ENCODE measurements at regions not wholly inside any gene's neighbourhood (a gene's known extent, or its start where the extent isn't known, plus 50 kb on each side); places are given as distances from the start of the nearest gene placed in this dataset.

GRCh38 chr11:103798446-103798845, 238.0 kb upstream of the DDI1 start:
- DNase-seq (ENCODE audit: low read depth), result no peak
- no peak for TF ChIP-seq CTCF (IDR thresholded peaks at IDR 0.05; ENCODE audit: control insufficient read depth, extremely low read depth, insufficient read depth)
- H3K4me3 ChIP-seq (ENCODE audit: low read depth, low read length), result no peak overlapping the region

GRCh38 chr11:103800406-103801114, 235.9 kb upstream of the DDI1 start:
- DNase-seq (ENCODE audit: low read depth), result no peak
- no peak overlapping the region for H3K4me3 ChIP-seq (ENCODE audit: low read depth, low read length)
- no peak for TF ChIP-seq CTCF (IDR thresholded peaks at IDR 0.05; ENCODE audit: control insufficient read depth, extremely low read depth, insufficient read depth)

- no peak for TF ChIP-seq CTCF (IDR thresholded peaks at IDR 0.05; ENCODE audit: control insufficient read depth, extremely low read depth, insufficient read depth)
- no peak for DNase-seq (ENCODE audit: low read depth)
- H3K4me3 ChIP-seq (ENCODE audit: low read depth, low read length), result no peak overlapping the region
Observed at GRCh38 chr11:103803062-103803461, 233.4 kb upstream of the DDI1 start.

DNA sequence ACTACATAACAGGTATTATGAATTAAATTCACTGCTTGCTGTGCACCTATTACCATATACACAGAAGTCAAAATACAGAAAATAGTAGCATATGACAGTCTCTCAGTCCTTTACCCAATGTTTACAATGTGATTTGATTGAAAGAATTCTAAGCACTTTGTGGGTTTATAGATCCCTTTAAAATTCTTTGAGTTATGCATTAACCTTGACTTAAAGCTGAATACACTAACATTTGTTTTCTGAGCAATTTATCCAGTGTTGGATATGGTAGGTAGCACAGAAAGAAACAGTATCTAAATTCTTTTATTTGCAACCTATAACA, 230.8 kb upstream of the DDI1 start:
- no peak for TF ChIP-seq CTCF (IDR thresholded peaks at IDR 0.05; ENCODE audit: control insufficient read depth, extremely low read depth, insufficient read depth)
- H3K4me3 ChIP-seq (ENCODE audit: low read depth, low read length), result no peak overlapping the region

GRCh38 chr11:103806130-103806895, 230.1 kb upstream of the DDI1 start:
- no peak for TF ChIP-seq CTCF (IDR thresholded peaks at IDR 0.05; ENCODE audit: control insufficient read depth, extremely low read depth, insufficient read depth)
- no peak overlapping the region for H3K4me3 ChIP-seq (ENCODE audit: low read depth, low read length)
- DNase-seq (ENCODE audit: low read depth), result no peak

More for the DNA sequence above, 230.8 kb upstream of the DDI1 start:
- no peak for DNase-seq (ENCODE audit: low read depth)

- no peak for TF ChIP-seq CTCF (IDR thresholded peaks at IDR 0.05; ENCODE audit: control insufficient read depth, extremely low read depth, insufficient read depth)
- no peak overlapping the region for H3K4me3 ChIP-seq (ENCODE audit: low read depth, low read length)
- no peak for DNase-seq (ENCODE audit: low read depth)
Observed at GRCh38 chr11:103807806-103808205, 228.6 kb upstream of the DDI1 start.
